ENCODE measurements at regions not wholly inside any gene's neighbourhood (a gene's known extent, or its start where the extent isn't known, plus 50 kb on each side); places are given as distances from the start of the nearest gene placed in this dataset.

DNA sequence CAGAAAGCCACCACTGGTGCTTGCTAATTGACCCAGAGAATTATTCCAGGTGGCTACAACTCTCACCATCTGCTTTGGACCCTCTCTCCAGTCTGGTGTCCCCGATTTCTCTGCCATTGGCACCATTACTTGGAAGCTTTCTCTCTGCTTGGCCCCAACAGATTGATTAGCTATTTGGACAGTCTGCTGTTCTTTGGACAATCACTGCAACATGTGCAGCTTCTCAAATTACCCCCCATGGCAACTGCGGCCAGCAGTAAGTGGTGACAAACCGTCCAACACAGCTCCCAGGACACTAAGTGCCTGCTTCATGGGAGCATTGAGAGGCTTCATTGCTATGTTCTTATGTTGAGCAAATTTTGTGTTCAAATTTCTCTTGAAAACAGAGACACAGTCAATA is 309.8 kb downstream of the TAF11L14 start:
- no peak for TF ChIP-seq EZH2 (IDR thresholded peaks at IDR 0.05; ENCODE audit: low read length)
- TF ChIP-seq, protein P1, sequence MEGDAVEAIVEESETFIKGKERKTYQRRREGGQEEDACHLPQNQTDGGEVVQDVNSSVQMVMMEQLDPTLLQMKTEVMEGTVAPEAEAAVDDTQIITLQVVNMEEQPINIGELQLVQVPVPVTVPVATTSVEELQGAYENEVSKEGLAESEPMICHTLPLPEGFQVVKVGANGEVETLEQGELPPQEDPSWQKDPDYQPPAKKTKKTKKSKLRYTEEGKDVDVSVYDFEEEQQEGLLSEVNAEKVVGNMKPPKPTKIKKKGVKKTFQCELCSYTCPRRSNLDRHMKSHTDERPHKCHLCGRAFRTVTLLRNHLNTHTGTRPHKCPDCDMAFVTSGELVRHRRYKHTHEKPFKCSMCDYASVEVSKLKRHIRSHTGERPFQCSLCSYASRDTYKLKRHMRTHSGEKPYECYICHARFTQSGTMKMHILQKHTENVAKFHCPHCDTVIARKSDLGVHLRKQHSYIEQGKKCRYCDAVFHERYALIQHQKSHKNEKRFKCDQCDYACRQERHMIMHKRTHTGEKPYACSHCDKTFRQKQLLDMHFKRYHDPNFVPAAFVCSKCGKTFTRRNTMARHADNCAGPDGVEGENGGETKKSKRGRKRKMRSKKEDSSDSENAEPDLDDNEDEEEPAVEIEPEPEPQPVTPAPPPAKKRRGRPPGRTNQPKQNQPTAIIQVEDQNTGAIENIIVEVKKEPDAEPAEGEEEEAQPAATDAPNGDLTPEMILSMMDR (optimal IDR thresholded peaks at IDR 0.05 in 1 of 3, IDR thresholded peaks at IDR 0.05 in 1 of 3, conservative IDR thresholded peaks at IDR 0.05 in 1 of 3; ENCODE audit: extremely low read depth in 1 of 3, insufficient read depth in 2 of 3, low read length in 3 of 3), result no peak
